EL (cell line): ENCODE measurements at regions not wholly inside any gene's neighbourhood (a gene's known extent, or its start where the extent isn't known, plus 50 kb on each side); places are given as distances from the start of the nearest gene placed in this dataset.
"Not testable (repeated sequence)": the region's sequence is repeated elsewhere in the genome, so short reads cannot be mapped to it uniquely, and the experiment has no call there.

Experiments
- DNase-seq: peaks from one replicate; pipeline ENCODE4 v3.0.0-alpha.2; 2016

GRCh38 chr17:22044706-22045246 lies 352.5 kb downstream of the KCNJ18 start:
- DNase-seq: not testable (repeated sequence)

GRCh38 chr17:22047521-22047920 lies 355.2 kb downstream of the KCNJ18 start:
- DNase-seq: not testable (repeated sequence)

GRCh38 chr17:22048226-22048625 lies 355.9 kb downstream of the KCNJ18 start:
- DNase-seq: not testable (repeated sequence)

DNA sequence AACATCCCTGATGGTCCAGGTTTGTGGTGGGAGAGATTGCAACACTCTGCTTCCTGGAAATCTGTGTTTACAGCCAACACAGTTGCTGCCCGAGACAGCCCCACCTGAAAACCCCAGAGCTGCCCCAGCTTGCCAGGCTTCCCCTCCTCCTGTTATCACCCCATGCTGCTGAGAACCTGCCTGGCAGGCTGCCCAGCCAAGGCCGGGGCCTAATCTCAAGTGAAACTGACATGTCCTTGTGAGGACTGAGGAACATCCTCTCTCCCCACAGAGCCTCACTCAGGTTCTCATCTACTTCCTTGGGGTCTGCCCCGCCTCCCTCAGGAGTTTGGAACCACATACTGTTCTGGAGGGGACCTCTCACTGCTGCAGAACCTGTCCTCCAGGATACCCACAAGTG lies 358.4 kb downstream of the KCNJ18 start:
- DNase-seq: not testable (repeated sequence)

DNA sequence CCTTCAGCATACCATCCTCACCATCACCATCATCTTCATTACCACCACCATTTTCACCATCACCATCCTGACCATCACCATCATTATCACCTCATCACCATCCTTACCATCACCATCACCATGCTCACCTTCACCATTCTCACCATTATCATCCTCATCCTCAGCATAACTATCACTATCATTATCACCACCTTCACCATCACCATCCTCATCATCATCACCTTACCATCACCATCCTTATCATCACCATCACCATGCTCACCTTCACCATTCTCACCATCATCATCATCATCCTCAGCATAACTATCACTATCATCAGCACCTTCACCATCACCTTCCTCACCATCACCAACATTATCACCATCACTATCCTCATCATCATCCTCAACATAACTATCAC lies 360.4 kb downstream of the KCNJ18 start:
- DNase-seq: not testable (repeated sequence)

DNA sequence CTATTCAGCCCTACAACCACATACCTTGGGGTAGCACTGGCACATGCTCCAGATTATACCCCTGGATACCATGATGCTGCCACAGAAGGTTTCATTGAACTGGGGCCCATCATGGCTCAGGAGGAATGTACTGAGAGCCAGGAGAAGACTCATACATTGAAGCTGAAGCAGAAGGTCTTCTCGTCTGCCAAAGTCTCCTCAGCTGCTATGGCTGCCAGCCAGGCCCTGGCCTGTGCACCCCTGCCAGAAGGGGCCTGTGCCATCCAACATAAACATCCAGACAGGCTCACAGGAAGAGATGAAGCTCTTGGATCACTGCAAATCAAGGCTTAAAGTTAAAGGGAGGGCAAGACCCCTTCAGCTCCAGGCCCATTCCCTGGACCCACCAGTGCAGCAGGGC lies 364.2 kb downstream of the KCNJ18 start:
- DNase-seq: not testable (repeated sequence)

DNA sequence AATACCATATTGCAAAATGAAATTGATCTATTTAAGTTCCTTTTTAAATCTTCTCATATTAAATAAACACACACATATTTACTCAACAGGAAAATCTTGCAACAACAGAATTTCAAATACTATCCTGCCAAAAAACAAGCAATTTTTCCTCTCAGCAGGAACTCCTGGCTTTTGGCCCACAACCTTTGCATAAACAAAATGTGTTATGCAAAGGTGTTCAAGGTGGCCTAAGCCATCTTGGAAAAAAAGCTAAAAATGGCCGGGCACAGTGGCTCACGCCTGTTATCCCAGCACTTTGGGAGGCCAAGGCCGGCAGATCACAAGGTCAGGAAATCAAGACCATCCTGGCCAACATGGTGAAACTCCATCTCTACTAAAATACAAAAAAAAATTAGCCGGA lies 383.6 kb downstream of the KCNJ18 start:
- DNase-seq: not testable (repeated sequence)

DNA sequence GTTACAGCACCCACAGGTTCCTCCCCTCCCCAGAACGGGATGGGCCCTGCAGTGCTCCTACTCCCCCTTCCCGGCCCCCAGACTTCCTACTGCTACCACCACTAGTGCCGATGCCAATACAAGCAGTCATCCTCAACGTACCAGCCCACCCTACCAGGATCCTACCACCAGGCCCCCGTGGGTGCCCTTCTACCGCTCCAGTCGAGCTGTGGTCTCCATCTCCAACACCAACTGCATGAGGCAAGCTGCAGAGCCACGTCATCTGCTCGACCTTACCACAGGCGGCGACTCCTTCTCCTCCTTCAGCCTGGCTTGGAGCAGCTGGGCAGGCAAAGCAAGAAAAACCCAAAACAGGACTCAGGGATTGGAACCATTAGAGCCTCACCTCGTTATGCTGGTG lies 396.3 kb downstream of the KCNJ18 start:
- not testable (repeated sequence) for DNase-seq

GRCh38 chr17:22090263-22090935 lies 398.1 kb downstream of the KCNJ18 start:
- no peak for DNase-seq

- not testable (repeated sequence) for DNase-seq
Measured at GRCh38 chr17:22091041-22091679, 398.8 kb downstream of the KCNJ18 start.

DNA sequence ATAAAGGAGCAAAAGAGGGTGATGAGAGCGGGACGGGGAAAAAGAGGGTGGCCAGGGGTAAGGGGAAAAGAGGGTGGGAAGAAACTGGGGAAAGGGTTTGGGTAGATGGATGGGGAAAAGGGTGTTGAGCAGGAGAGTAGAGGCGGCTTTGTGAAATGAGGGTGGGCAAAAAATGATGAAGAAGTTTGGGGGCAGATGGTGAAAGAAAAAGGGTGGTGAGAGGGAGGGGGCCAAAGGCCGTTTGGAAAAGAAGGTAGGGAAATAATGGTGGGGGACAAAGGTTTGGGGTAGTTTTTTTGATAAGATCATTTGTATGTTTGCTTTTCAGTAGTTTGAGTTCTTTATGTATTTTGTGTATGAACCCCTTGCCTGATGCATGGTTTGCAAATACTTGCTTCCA lies 399.5 kb downstream of the KCNJ18 start:
- not testable (repeated sequence) for DNase-seq

GRCh38 chr17:22095414-22095813 lies 403.1 kb downstream of the KCNJ18 start:
- DNase-seq: not testable (repeated sequence)

DNA sequence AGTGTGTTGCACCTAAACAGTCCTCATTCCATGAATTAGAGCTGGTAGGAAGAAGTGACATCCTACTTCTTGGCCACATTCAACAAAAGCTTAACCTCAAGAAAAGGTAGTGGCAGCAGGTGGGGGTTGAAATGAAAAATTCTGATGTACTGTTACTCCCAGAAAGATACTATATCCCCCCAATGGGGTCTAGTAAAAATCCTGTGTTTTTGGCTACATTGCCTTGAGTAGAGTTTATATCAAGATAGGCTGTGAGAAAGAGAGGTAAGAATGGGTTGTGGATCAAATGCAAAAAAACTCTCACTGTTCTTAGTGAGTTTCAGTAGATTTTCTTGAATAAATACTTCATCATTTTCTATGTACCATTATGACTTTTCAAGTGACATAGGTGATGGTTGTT lies 407.3 kb downstream of the KCNJ18 start:
- DNase-seq: not testable (repeated sequence)

- DNase-seq: no peak
Measured at GRCh38 chr17:22102177-22102576, 409.9 kb downstream of the KCNJ18 start.

DNA sequence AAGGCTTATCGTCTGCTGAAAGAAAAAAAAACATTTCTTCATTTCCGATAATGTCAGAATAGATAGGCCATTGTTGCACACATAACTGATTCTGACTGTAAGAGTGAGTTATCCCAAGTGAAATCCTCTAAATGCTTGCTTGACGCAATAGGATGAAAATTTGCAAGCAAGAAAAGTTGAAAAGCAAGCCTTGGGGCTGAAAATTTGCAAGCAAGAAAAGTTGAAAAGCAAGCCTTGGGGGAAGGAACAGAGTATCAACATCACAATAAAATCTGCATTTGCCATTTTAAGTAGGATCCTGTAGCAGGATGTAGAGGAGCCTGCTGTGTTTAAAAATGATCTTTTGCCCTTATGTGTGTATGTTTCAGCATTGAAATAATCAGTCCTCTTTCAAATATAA lies 424.4 kb downstream of the KCNJ18 start:
- not testable (repeated sequence) for DNase-seq

- DNase-seq: not testable (repeated sequence)
Measured at GRCh38 chr17:22117401-22117800, 425.1 kb downstream of the KCNJ18 start.

DNA sequence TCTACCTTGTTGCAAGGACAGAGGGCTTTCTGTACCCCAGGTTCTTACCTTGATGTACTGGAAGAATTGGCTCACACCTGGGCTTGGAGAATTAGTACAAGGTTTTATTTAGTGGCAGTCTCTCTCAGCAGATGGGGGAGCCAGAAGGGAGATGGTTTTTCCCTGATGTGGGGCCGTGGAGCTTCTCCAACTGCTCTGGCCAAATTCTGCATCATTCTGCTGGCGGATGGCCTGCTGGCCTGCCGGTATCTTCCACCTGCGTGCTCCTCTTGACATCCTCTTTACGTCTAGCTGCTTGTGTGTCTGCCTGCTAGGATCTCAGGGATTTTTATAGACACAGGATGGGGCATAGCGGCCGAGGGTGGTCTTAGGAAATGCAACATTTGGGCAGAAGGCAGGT lies 426.7 kb downstream of the KCNJ18 start:
- DNase-seq: not testable (repeated sequence)

DNA sequence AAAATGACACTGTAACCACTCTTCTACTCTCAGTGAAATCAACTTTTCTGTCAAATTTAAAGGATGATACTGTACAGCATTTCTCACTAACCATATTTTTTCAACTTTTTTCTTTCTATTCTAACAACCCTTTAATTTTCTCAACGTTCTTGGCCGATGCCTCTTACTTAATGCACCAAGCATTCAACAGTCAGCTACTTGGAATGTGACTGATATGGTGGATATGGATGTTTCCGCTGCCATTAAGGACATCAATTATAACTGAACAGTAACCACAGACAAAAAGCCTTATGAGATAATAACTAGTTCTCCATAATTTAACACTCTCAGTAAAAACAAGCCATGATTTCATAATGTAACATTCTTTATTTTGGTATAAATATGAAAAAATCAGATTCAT lies 427.4 kb downstream of the KCNJ18 start:
- DNase-seq: not testable (repeated sequence)

DNA sequence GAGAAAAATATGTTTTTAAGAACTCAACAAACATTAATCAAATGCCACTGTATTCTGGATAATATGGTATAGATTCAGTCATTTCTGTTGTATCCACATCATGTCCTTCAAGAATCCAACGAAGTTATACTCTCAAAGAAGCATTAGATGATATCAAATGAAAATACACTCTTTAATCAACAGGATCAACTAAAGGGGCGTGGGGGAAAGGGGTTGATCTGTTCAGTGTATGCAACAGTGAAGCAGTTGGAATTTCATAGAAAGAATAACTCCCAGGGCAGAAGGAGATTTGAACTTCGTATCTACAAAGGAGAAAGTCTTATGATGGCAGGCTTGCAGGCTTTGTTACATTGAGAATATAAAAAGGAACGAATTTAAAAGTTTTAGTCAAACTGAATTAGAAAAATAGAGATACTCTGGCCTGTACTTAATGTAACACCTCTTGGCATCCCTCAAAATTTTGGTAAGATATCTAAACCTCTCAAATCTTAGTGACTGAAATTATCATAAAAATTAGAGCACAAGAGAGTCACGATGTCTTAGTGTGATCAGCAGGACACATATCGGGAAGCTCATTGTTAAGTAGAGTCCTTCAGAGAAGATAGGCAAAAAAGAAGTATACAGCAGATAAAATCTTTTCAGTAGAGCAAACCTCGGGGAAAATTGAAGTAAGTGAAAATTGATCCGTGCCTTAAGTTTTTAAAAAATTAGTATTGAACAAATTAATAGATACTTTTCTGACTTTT lies 431.4 kb downstream of the KCNJ18 start:
- no peak for DNase-seq

- no peak for DNase-seq
Measured at GRCh38 chr17:22128171-22128570, 435.8 kb downstream of the KCNJ18 start.

GRCh38 chr17:22128723-22129122 lies 436.4 kb downstream of the KCNJ18 start:
- no peak for DNase-seq

GRCh38 chr17:22129920-22130319 lies 437.6 kb downstream of the KCNJ18 start:
- DNase-seq: not testable (repeated sequence)

GRCh38 chr17:22131740-22132139 lies 439.4 kb downstream of the KCNJ18 start:
- no peak for DNase-seq
